ENCODE measurements at regions not wholly inside any gene's neighbourhood (a gene's known extent, or its start where the extent isn't known, plus 50 kb on each side); places are given as distances from the start of the nearest gene placed in this dataset.

DNA sequence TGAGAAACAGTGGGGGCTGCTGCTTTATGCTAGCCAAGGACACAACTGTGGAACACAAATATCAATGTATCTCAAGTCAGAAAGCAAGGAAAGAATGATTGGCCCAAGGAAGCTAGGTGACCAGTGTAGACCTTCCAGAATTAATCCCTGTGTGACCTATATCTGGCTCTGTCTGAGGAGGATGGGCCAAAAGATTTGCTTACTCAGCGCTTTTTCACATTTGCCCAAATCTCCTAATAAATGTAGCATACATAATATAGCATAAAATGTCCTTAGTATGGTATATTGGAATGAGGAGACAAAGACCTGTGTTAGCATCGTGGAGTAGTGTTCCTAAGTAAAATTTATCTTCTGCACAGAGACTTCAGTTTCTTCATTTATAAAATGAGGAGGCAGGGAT lies 66.7 kb upstream of the NT5C1B start:
- TF ChIP-seq, protein P1, sequence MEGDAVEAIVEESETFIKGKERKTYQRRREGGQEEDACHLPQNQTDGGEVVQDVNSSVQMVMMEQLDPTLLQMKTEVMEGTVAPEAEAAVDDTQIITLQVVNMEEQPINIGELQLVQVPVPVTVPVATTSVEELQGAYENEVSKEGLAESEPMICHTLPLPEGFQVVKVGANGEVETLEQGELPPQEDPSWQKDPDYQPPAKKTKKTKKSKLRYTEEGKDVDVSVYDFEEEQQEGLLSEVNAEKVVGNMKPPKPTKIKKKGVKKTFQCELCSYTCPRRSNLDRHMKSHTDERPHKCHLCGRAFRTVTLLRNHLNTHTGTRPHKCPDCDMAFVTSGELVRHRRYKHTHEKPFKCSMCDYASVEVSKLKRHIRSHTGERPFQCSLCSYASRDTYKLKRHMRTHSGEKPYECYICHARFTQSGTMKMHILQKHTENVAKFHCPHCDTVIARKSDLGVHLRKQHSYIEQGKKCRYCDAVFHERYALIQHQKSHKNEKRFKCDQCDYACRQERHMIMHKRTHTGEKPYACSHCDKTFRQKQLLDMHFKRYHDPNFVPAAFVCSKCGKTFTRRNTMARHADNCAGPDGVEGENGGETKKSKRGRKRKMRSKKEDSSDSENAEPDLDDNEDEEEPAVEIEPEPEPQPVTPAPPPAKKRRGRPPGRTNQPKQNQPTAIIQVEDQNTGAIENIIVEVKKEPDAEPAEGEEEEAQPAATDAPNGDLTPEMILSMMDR (IDR thresholded peaks at IDR 0.05; ENCODE audit: insufficient read depth, low read depth, low read length, missing control alignments), result no peak
- DNase-seq (ENCODE audit: low read depth), result no peak
- H3K4me3 ChIP-seq (ENCODE audit: low read length), result no peak overlapping the region

DNA sequence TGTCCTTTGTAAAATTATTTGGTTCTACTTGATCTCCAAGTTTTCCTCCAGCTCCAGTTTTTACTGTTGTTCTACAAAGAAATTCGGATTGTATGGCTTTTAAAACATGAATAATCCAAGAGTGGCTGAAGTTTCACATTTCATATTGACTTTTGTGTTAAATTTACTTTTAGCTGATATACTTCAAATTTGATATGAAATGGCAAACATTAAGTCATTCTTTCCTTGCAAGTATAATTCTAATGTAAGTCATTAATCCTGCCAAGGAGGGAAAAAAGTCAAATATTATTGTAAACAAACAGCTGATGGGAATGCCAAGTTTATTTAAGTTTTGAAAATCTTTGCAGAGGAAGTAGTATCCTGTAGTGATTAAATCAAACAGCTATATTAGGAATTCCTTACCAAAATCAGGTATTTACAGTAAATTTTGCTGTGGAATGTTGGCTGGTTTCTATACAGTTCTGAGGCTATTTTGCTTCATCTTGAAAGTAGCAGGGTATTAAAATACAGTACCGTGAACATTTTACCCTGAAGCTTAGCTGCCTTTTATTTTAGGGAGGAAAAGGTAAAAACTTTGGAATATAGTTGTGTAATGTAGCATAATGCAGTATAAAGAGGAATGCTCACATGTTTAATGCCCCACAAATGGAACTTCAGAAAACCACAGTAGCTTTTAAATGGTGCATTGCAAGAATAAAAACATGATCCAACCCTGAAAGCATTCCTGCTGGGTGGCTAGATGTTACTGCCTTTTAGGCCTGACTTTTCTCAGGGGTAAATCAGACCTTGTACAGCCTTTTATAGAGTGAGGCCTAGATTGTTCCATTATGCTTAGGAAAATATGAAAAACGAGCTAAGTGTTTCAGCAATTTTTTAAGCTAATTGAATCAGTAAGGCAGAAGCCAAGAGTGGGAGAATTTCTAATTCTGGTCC lies 62.7 kb upstream of the NT5C1B start:
- TF ChIP-seq, protein P1 (IDR thresholded peaks at IDR 0.05; ENCODE audit: insufficient read depth, low read depth, low read length, missing control alignments), result no peak
- no peak for DNase-seq (ENCODE audit: low read depth)
- no peak overlapping the region for H3K4me3 ChIP-seq (ENCODE audit: low read length)

DNA sequence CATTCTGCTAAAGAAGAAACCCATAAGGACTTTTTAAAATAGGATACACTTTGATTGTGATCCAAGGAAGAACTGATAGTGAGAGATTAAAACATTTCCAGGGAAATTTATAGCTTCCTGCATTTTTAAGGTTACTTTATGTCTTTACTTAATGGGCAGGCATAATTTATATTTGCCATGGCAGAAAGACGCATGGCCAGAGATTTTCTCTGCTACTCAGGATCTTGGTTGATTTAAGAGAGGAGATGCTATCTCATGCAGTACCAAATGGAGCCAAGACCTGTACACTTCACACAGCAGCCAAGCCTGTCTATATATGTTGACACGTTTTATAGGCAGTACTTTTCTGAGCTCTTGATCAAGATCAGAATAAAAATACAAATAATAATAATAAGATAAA lies 60.9 kb upstream of the NT5C1B start:
- no peak overlapping the region for H3K4me3 ChIP-seq (ENCODE audit: low read length)
- TF ChIP-seq, protein P1 (IDR thresholded peaks at IDR 0.05; ENCODE audit: insufficient read depth, low read depth, low read length, missing control alignments), result no peak
- no peak for DNase-seq (ENCODE audit: low read depth)

DNA sequence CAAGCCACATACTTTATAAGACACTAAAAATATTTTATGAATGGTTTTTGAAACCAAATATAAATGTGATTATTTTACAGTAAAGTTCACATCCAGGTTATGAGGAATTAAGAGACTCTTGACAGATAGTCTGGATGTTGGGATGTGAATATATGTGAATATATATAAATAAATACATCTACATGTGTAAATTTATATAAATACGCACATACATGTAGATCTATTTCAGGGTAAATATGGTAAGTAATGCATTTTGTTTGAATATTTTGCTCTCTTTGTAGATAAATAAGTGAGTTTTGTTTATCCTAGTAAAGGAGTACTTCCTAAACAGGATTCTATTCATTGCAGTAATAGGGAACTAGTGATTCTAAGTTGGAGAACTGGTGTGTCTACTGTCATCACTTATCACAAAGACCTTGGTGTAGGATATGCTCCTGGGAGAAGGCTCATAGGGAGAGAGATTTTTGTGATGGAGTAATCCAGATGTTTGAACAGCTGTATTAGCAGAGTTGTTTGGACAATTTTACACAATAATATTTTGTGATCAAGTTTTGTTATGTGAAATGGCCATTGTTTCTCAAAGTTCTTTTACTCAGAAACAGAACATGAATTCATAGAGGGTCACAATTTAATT lies 60.2 kb upstream of the NT5C1B start:
- DNase-seq (ENCODE audit: low read depth), result no peak
- no peak overlapping the region for H3K4me3 ChIP-seq (ENCODE audit: low read length)
- TF ChIP-seq, protein P1 (IDR thresholded peaks at IDR 0.05; ENCODE audit: insufficient read depth, low read depth, low read length, missing control alignments), result no peak

DNA sequence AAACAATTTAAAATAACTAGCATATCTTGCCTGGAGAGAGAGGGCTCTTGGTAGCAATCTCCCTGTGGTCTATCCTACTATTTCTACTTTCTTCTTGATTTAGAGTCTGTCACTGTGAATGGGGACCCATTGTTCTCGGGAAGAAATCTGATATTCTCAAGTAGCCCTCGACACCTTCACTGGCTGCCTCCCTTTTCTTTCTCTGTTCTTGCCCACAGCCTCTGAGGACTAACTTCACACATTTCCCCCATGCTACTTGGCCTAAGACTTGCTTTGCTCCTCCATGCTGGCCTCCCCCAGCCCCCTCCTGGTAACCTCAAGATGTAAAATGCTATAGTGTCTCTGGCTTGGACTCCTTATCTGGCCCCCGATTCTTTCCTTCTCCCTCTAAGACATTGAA lies 58.8 kb upstream of the NT5C1B start:
- no peak overlapping the region for H3K4me3 ChIP-seq (ENCODE audit: low read length)
- TF ChIP-seq, protein P1 (IDR thresholded peaks at IDR 0.05; ENCODE audit: insufficient read depth, low read depth, low read length, missing control alignments), result no peak
- DNase-seq (ENCODE audit: low read depth), result no peak

DNA sequence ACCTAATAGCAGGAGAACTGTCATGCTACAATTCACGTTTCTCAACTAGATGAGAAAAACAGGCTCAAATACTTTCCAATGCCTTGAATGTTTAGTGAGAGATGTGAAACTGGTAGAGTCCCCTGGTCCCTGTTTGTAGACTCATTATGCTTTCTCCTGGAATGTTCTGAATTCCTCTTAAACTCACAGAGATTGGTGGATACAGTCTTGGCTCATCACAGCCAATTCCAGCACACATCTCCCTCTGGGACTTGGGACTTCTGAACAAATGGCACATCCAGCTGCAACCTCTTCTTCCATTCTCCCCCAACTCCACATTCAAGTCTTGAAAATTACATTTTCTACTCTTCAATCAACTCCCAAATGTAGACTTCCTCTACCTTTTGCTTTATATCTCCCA lies 58.4 kb upstream of the NT5C1B start:
- TF ChIP-seq, protein P1 (IDR thresholded peaks at IDR 0.05; ENCODE audit: insufficient read depth, low read depth, low read length, missing control alignments), result no peak
- H3K4me3 ChIP-seq (ENCODE audit: low read length), result no peak overlapping the region
- DNase-seq (ENCODE audit: low read depth), result no peak
